ENCODE measurements at regions not wholly inside any gene's neighbourhood (a gene's known extent, or its start where the extent isn't known, plus 50 kb on each side); places are given as distances from the start of the nearest gene placed in this dataset.

DNA sequence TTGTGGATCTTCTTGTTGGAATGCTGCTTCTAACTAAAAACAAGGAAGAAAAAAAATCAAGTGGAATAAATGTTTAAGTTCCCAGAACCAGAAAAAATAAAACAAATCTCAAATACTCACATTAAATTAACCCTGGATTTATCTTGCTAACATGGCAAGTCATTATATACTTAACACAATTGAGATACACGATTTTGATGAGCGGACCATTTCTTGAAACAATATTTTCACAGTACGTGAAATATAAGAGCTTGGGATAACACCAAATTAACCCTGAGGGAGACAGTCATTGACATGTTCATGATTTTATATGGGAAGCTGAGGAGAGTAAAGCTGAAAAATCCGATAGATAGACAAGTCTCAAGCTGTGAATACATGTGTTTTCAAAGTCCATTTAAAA, 128.6 kb downstream of the PTCSC3 start:
- TF ChIP-seq, protein P1, sequence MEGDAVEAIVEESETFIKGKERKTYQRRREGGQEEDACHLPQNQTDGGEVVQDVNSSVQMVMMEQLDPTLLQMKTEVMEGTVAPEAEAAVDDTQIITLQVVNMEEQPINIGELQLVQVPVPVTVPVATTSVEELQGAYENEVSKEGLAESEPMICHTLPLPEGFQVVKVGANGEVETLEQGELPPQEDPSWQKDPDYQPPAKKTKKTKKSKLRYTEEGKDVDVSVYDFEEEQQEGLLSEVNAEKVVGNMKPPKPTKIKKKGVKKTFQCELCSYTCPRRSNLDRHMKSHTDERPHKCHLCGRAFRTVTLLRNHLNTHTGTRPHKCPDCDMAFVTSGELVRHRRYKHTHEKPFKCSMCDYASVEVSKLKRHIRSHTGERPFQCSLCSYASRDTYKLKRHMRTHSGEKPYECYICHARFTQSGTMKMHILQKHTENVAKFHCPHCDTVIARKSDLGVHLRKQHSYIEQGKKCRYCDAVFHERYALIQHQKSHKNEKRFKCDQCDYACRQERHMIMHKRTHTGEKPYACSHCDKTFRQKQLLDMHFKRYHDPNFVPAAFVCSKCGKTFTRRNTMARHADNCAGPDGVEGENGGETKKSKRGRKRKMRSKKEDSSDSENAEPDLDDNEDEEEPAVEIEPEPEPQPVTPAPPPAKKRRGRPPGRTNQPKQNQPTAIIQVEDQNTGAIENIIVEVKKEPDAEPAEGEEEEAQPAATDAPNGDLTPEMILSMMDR (IDR thresholded peaks at IDR 0.05), result no peak
- no peak for TF ChIP-seq POLR2A (IDR thresholded peaks at IDR 0.05)

All from tibial nerve (tissue), 3 donors.